ENCODE measurements at regions not wholly inside any gene's neighbourhood (a gene's known extent, or its start where the extent isn't known, plus 50 kb on each side); places are given as distances from the start of the nearest gene placed in this dataset.

DNA sequence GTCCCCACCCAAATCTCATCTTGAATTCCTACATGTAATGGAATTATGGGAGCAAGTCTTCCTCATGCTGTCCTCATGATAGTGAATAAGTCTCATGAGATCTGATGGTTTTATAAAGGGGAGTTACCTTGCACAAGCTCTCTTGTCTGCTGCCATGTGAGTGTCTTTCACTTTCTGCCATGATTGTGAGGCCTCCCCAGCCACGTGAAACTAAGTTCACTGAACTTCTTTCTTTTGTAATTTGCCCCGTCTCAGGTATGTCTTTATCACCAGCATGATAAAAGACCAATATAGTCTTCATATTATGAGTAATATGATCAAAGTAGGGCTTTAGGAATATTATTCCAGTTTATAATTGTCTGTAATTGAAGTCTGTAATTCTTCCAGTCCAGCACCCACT, 86.3 kb upstream of the ANO5 start:
- TF ChIP-seq, protein P1, sequence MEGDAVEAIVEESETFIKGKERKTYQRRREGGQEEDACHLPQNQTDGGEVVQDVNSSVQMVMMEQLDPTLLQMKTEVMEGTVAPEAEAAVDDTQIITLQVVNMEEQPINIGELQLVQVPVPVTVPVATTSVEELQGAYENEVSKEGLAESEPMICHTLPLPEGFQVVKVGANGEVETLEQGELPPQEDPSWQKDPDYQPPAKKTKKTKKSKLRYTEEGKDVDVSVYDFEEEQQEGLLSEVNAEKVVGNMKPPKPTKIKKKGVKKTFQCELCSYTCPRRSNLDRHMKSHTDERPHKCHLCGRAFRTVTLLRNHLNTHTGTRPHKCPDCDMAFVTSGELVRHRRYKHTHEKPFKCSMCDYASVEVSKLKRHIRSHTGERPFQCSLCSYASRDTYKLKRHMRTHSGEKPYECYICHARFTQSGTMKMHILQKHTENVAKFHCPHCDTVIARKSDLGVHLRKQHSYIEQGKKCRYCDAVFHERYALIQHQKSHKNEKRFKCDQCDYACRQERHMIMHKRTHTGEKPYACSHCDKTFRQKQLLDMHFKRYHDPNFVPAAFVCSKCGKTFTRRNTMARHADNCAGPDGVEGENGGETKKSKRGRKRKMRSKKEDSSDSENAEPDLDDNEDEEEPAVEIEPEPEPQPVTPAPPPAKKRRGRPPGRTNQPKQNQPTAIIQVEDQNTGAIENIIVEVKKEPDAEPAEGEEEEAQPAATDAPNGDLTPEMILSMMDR (IDR thresholded peaks at IDR 0.05) = no peak
- TF ChIP-seq POLR2A (IDR thresholded peaks at IDR 0.05) = no peak
